HG02763 (cell line): ENCODE measurements at regions not wholly inside any gene's neighbourhood (a gene's known extent, or its start where the extent isn't known, plus 50 kb on each side); places are given as distances from the start of the nearest gene placed in this dataset.
"Not testable (repeated sequence)": the region's sequence is repeated elsewhere in the genome, so short reads cannot be mapped to it uniquely, and the experiment has no call there.

ENCODE experiments used
- ATAC-seq: cut with Tn5 transposase; IDR thresholded peaks from one replicate; pipeline ENCODE4 v1.9.1; 2021; ENCODE audit warnings: mild to moderate bottlenecking, moderate library complexity; ENCODE audit not compliant: unreplicated experiment

DNA sequence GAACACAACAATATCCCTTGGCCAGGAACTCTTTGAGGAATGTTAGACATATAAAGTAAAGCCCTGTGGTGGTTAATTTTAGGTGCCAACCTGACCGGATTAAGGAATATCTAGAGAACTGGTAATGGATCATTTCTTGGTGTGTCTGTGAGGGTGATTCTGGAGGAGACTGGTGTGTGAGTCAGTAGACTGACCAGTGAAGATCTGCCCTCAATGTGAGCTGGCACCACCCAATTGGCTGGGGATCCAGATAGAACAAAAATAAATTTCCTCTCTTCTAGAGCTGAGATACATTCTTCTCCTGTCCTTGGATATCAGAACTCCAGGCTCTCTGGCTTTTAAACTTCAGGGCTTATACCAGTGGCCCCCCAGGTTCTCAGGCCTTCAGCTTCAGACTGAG lies 56.2 kb upstream of the TNPO1 start:
- ATAC-seq, result no peak

DNA sequence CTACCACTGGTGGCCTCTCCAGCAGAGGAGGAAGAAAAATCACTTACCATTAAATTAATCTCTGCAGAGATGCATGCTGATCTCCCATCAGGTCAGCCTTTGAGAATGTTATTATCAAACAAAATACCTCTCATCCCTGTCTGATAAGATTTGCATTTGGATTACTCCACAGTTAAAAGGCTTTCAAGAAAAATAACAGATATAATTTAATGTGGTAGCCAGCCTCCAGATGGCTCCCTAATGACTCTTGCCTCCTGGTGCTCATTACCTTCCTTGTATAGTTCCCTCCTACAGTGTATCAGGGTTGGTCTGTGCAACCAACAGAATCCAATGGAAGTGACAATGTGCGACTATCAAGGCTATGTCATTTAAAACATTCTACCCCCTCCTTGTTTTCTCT lies 63.6 kb upstream of the TNPO1 start:
- ATAC-seq, result no peak

DNA sequence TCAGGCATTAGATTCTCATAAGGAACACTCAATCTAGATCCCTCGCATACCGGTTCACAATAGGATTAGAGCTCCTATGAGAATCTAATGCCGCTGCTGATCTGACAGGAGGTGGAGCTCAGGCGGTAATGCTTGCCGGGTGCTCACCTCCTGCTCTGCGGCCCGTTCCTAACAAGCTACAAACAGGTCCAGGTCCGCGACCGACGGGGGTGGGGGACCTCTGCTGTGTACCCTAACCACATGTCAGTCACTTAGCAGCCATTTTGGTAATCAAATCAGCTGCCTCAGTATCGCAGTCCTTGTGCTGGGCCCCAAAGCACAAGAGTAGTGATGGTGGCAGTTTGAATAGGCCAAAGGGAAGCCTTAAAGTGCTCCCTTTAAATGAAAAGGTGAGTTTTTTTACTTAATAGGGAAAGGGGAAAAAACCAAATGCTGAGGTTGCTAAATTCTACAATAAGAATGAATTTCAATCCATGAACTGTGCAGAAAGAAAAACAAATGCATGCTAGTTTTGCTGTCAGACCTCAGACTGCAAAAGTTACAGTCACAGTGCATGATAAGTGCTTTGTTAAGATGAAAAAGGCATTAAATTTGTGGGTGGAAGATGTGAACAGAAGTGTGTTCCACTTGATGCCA lies 67.0 kb upstream of the TNPO1 start:
- ATAC-seq, result no peak

DNA sequence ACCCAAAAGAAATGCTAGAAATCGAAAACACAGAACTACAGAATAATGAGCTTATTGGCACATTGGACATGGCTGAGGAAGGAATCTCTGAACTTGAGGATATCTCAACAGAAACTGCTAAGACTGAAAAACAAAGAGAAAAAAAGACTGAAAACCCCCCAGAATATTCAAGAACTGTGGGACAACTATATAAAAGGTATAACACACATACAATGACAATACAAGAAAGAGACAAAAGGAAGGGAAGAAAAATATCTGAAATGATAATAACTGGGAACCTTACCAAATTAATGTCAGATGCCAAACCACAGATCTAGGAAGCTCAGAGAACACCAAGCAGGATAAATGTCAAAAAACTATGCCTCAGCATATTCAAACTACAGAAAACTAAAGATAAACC lies 68.6 kb upstream of the TNPO1 start:
- no peak for ATAC-seq

DNA sequence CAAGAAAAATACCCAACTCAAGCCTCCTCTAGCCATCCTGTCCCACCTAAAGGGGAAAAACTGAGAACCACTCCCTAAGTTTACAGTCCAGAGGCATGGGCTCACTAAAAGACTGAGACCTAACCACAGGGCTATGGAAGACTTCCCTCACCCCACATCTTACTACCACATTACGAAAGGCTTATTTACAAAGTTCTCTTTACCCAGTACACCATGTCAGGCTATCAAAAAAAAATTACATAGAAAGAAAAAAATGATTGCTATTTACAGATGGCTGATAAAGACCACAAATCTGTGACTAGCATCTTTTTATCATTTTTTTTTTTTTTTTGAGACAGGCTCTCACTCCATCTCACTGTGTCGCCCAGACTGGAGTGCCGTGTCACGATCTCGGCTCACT lies 69.7 kb upstream of the TNPO1 start:
- no peak for ATAC-seq

DNA sequence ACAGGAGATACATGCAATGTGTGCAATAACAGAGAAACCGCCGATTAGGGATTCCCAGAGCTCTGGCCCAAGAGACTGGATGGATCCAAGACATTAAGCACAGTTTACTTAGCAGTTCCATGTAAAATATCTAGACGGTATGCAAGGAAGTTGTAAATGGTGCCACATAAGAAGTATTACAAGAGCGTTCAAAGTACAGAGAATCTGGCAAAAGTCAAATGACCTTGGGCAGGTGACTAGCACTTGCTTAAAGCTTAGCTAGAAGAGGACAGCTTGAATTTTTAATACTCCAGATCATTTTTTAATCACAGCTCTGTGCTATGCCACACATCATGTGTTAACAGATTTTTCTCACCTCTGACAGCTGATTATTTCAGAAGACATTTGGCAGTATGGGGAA lies 72.3 kb upstream of the TNPO1 start:
- ATAC-seq, result no peak

DNA sequence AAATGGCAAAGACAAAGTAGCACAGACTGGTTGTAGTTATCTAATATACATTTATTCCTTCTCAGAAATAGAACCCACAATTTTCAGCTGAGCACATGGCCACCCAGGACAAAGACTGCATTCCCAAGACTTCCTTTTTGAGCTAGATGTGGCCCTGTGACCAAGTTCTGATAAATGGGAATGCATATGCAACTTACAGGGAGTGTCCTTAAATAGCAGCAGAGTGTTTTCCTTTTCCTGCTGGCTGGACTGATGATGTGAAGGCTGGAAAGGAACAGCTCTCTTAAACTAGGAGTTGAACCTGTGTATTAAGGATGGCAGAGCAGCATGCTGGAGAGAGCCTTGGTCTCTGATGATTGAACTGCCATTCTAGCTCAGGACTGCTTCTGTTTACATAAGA lies 74.7 kb upstream of the TNPO1 start:
- ATAC-seq, result no peak

DNA sequence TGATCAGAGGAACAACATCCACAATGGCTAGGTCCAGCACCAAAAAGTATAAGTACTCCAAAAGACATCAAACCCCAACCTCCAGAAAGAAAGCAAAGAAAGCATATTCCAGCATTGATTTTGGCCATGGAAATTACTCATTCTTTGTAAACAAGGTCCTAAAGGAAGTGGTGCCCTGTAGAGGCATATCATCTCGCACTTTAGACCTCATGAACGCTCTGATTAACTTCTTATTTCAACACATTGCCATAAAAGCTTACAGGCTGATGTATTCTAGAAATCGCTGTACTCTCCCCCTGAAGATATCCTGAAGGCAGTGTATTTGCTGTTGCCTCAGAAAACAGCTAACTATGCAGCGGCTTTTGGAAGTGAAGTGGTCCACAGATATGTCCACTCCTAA lies 82.7 kb upstream of the TNPO1 start:
- ATAC-seq, result no peak

DNA sequence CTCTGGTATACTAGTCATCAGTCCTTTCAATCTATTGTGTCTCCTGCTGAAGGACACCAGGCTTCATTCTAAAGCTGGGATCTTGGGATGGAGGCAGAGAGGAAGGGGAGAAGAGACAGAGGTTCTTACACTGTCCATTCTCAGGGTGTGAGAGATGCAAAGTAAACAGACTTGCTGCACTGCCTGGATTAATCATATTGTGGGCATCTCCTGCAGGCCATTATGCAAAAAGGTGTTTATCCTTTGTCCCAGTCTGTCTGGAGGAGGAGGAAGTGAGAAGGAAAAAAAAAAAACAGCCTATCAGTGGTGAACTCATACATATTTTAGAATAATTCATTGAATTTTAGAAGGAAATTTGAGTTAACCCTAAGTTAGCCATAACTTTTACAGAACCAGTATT lies 92.9 kb upstream of the TNPO1 start:
- no peak for ATAC-seq

DNA sequence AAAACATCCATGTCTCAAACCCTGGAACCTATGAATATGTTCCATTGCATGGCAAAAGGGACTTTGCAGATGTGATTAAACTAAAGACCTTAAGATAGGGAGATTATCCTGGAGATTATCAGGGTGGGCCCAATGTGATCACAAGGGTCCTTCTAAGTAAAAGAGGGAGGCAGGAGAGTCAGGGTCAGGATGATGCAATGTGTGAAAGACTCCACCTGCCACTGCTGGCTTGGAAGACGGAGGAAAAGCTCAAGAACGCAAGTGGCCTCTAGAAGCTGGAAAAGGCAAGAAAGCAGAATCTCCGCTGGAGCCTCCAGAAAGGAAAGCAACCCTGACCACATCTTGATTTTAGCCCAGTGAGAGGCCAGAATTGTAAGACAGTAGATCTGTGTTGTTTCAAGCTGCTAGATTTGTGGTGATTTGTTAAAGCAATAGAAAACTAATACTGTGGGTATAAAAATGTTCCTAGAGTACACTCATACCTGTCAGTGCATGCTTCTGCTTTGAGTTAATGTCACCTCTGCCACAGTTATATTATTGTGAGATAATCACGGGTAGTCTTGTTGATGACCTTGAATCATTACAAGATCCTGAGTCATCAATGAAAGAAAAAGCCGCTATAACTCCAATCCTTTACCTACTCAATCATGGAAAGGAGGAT lies 93.5 kb upstream of the TNPO1 start:
- no peak for ATAC-seq

DNA sequence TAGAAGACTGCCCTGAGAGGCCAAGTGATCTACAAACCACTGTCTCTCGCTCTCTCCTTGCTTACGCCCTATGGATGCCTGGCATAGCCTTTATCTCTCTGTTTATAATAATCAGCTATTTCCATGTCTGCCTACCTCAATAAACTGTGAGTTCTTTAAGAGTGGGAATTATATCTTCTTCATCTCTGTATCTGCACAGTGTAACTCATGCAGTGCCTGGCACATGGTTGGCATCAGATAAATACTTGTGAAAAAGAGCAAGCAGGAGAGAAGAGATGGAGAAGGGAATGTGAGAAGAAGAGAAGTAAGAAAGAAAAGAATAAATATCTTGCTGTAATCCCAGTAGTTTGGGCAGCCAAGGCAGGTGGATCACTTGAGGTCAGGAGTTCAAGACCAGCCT lies 94.6 kb upstream of the TNPO1 start:
- no peak for ATAC-seq

DNA sequence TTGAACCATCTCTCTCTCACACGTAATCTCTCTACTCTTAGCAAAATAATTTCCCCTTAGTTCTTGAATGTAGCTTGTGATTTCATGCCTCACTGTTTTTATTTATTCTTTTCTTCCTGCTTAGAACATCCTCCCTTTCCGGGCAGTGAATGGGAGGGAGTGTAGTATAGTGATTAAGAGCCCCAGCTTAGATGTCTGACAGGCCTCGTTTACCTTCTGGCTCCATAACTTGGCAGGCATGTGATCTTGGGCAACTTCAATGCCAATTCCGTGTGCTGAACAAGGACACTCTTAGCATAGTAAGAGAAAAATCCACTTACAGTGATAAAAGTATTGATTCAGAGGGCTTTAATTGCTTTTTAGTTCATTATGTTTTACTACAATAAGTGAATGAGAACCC lies 96.3 kb upstream of the TNPO1 start:
- ATAC-seq, result no peak

DNA sequence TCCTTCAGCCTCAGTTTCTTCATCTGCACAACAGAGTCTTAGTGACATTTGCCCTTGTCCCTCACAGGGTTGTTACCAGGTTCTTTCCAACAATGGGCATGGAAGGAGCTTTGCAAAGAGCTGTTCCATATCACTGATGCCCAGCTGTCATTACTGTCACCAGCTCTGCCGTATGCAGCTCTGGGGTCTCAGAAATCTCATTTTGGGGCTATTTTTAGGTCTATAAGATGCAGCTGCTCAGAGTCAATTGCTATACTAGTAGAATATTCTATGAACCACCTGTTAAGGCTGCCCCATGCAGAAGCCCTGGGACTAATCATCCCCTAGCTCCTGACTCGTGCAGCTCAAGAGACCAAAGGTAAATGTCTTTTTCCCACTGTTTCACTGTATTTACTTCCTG lies 105.1 kb upstream of the TNPO1 start:
- ATAC-seq, result no peak

DNA sequence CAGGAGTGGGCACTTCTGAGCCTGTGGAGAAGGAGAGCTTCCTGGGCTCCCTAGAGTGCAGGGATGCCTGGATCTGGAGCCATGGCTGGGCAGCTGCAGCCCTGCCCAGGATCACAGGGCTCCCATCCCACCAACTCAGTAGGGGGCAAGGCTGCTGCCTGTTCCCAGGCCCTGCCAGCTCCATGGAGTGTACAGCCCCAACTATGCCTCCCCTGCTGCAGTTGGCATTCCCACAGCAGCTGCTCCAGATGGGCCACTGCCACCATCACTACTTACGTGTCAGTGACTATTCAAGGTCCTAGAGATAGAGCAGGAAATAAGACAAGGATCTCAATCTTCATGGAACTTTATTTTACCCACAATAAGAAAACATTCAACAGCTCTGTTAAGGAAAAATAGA lies 107.1 kb upstream of the TNPO1 start:
- ATAC-seq, result no peak

DNA sequence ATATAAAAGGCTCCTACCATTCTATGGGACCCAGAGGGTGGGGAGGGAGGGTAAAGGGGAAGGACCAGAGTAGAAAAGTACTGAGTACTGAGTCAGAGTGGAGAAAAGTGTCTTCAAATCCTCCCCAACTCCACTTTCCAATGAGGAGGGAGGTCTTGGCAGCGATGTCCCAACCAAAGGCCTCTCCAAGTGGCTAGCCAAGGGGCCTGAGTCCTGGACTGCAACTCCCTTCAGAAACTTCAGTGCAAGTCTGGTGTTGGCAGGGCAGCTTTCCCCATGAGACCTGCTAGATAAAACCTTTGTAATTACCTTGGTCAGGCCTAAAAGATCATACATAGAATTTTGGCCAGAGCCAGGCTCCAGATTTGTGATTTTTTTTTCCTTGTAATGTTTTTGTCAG lies 111.3 kb upstream of the TNPO1 start:
- ATAC-seq, result no peak

DNA sequence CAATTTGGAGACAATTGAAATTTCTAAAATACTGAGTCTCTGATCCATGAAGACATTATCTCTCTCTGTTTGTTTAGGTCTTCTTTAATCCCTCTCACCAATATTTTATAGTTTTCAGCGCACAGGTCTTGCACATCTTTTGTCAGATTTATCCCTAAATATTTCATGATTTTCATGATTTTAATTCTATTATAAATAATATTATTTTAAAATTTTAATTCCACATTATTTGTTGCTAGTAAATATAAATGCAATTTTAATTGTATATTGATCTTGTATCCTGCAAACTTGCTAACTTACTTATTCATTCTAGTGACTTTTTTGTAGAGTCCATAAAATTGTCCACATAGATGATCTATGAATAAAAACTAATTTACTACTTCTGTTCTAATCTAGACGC lies 112.6 kb upstream of the TNPO1 start:
- ATAC-seq, result no peak

DNA sequence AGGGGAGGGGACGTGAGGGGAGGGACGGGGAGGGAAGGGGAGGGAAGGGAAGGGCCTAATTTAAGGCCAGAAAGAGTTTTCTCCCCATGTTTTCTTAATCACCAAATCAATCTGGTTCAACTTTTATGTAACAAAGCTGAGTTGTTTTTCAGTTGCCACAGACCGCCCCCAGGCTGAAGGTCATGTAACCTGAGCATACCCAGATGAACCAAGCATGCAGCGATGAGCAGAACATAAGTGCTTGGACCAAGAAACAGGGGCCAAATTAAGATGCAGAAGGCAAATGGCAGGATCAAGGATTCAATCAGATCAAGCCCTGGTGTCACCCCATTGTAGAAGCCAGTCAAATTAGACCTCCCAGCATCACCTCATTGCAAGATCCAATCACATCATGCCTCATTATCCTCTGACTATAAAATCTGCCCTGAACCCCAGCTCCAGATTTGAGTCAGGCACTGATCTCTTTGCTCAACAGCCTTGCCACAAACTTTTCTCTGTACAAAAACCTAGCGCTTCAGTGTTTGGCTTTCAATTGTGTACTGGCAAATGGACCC lies 113.5 kb upstream of the TNPO1 start:
- no peak for ATAC-seq

DNA sequence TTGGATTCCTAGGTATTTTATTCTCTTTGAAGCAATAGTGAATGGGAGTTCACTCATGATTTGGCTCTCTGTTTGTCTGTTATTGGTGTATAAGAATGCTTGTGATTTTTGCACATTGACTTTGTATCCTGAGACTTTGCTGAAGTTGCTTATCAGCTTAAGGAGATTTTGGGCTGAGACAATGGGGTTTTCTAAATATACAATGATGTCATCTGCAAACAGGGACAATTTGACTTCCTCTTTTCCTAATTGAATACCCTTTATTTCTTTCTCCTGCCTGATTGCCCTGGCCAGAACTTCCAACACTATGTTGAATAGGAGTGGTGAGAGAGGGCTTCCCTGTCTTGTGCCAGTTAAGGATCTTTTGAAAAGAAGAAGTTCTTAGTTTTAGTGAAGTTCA lies 114.4 kb upstream of the TNPO1 start:
- not testable (repeated sequence) for ATAC-seq

DNA sequence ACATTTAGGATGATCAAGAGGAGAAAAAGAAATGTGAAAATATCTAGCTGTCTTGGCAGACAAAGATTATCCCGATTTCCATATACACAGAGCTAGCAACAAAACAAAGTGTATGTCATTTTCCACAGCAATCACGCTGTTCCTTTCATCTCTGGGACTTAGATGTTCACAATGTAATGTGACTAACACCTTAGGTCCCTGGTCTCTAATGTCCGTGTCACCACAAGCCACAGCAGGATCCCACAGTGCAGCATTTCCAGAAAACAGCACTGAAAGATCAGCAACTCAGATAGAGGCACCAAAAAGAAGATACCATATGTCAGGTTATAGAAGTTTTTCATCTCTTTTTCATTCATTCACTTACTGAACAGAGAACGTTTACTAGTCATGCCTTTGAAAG lies 118.0 kb upstream of the TNPO1 start:
- ATAC-seq, result no peak

DNA sequence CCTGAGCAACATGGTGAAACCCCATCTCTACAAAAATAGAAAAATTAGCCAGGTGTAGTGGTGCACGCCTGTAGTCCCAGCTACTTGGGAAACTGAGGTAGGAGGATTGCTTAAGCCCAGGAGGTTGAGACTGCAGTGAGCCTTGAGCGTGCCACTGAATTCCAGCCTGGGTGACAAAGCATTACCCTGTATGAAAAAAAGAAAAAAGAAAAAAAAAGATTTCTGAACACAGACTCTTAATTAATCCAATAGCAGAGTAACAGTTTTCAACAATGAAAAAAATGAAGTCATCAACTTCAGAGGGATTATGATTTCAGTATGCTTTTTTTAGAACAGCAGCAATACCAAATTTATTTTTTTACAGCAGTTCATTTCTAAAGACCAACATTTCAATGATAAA lies 118.8 kb upstream of the TNPO1 start:
- ATAC-seq, result no peak

DNA sequence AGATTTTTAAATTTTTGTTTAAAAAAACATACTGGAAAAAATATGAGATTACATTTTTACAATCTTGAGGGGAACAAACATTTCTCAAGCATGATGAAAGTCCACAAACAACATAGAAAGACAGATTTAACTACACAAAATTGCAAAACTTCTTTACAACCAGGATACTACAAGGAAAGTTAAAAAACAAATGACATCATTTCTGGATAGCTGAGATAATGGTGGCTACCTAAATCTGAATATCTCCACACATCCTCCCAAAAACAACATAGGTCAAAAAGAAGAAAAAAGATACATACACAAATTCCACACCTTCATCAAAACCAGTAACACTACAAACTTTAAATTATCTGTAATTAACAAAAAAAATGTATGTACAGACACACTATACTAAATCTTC lies 120.8 kb upstream of the TNPO1 start:
- no peak for ATAC-seq

DNA sequence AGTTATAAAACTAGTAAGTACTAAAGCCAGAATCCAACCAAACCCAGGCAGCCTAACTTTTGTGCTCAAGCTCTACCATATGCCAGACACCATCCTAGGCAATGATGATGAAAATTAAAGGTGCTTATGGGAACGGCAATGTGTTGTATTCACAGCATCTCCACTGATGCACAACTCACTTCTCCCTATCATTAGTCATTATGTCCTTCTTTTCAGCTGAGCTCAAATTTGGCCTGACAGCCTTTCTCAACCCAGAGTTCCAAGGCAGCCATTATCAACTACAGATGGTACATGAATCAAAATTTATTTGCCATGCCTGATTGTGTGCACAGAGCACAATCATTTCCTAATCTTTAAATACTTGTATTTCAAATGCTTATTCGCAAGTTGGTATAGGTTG lies 121.6 kb upstream of the TNPO1 start:
- ATAC-seq, result no peak
